Endothelial cell of umbilical vein (primary cell): ENCODE measurements at regions not wholly inside any gene's neighbourhood (a gene's known extent, or its start where the extent isn't known, plus 50 kb on each side); places are given as distances from the start of the nearest gene placed in this dataset.

ENCODE experiments used
- BruUV-seq: library from RNA; stranded (reverse); fragments of 400-500 nt; replicated peaks from 2 replicates; lab custom pipeline; 2021; lab: Mats Ljungman, UMichigan
- CTCF ChIA-PET: fragments of 300-600, 350-600 bp; sonication (Branson Sonifier 250); formaldehyde crosslinking; loops from one replicate; lab custom pipeline; 2021; ENCODE audit warnings: antibody characterized with exemption, inconsistent platforms; lab: Charles Lee
- POLR2A ChIA-PET: fragments of 300-600, 350-600 bp; sonication (Branson Sonifier 250); formaldehyde crosslinking; loops from one replicate; lab custom pipeline; 2021; ENCODE audit warnings: antibody characterized with exemption, inconsistent platforms; lab: Charles Lee
- DNase-seq: peaks from one replicate; pipeline ENCODE4 v3.0.0-alpha.2; 2011; ENCODE audit warnings: low read depth, low spot score
- FAIRE-seq: peaks from 2 replicates; lab custom pipeline; 2011; peaks lifted over from hg19 to GRCh38; lab: Jason Lieb, UNC
- H2AFZ ChIP-seq: 2 replicates; pipeline ENCODE4 v1.6.0; 2012; ENCODE audit warnings: low read depth, low read length, control low read depth, inconsistent platforms
- H3K27ac ChIP-seq: 2 replicates; pipeline ENCODE4 v1.5.1; 2011; ENCODE audit warnings: low read depth, mild to moderate bottlenecking, control low read depth, low read length, moderate library complexity; ENCODE audit not compliant: insufficient read depth
- H3K27me3 ChIP-seq, 2 experiments: 2 replicates each; pipeline versions ENCODE4 v1.6.0 to v1.6.1; 2011; ENCODE audit warnings: low read length in 2 of 2, mixed read lengths in 1 of 2; ENCODE audit not compliant: control insufficient read depth in 2 of 2, insufficient read depth in 2 of 2
- H3K36me3 ChIP-seq, 2 experiments: 2 replicates in 1 of 2; 3 replicates in 1 of 2; pipeline ENCODE4 v1.5.1; 2011; ENCODE audit warnings: low read length in 2 of 2, mild to moderate bottlenecking in 1 of 2, moderate library complexity in 1 of 2; ENCODE audit not compliant: control insufficient read depth in 2 of 2, insufficient read depth in 2 of 2; ENCODE audit errors: extremely low read depth in 1 of 2
- H3K4me1 ChIP-seq: 3 replicates; pipeline ENCODE4 v1.5.1; 2011; ENCODE audit warnings: mild to moderate bottlenecking, low read length; ENCODE audit not compliant: control insufficient read depth, insufficient read depth; ENCODE audit errors: extremely low read depth
- H3K4me2 ChIP-seq: 2 replicates; pipeline ENCODE4 v1.6.1; 2011; ENCODE audit warnings: low read length, control low read depth, mixed read lengths; ENCODE audit not compliant: insufficient read depth
- H3K4me3 ChIP-seq, 3 experiments: fragments of 200-600 bp in 1 of 3; sonication (generic), shearing (Covaris generic) in 1 of 3; replicated peaks in 1 of 3; 2 replicates each; pipeline ENCODE4 v1.5.1; 2011 to 2016; ENCODE audit warnings: control low read depth in 3 of 3, low read length in 3 of 3, mild to moderate bottlenecking in 2 of 3, inconsistent platforms in 1 of 3, low read depth in 1 of 3, moderate library complexity in 1 of 3; ENCODE audit not compliant: insufficient read depth in 1 of 3
- H3K79me2 ChIP-seq: 2 replicates; pipeline ENCODE4 v1.6.0; 2012; ENCODE audit warnings: low read length, inconsistent platforms; ENCODE audit not compliant: control insufficient read depth, insufficient read depth
- H3K9ac ChIP-seq: replicated peaks from 2 replicates; pipeline ENCODE3; 2011; ENCODE audit warnings: low read length, control low read depth; ENCODE audit not compliant: insufficient read depth; ENCODE audit errors: extremely low read depth
- H3K9me1 ChIP-seq: replicated peaks from 3 replicates; pipeline ENCODE4 v1.6.0; 2011; ENCODE audit warnings: mild to moderate bottlenecking, low read length; ENCODE audit not compliant: control insufficient read depth, insufficient read depth; ENCODE audit errors: extremely low read depth
- H3K9me3 ChIP-seq: replicated peaks from 2 replicates; pipeline ENCODE4 v1.5.1; 2012; ENCODE audit warnings: low read length, inconsistent platforms; ENCODE audit not compliant: control insufficient read depth, insufficient read depth
- H4K20me1 ChIP-seq: replicated peaks from 2 replicates; pipeline ENCODE3; 2011; ENCODE audit warnings: mild to moderate bottlenecking, low read length; ENCODE audit not compliant: control insufficient read depth, insufficient read depth; ENCODE audit errors: extremely low read depth
- EZH2 ChIP-seq: IDR thresholded peaks from 2 replicates; pipeline ENCODE4 v1.6.1; 2012; ENCODE audit warnings: borderline replicate concordance, low read depth, mild to moderate bottlenecking, moderate library complexity, low read length, inconsistent platforms; ENCODE audit not compliant: severe bottlenecking
- FOS ChIP-seq: IDR thresholded peaks from 2 replicates; pipeline ENCODE4 v1.6.1; 2011; ENCODE audit warnings: mild to moderate bottlenecking, low read length, moderate library complexity, borderline replicate concordance; ENCODE audit not compliant: insufficient read depth
- GATA2 ChIP-seq: IDR thresholded peaks from 2 replicates; pipeline ENCODE4 v1.7.0; 2011; ENCODE audit warnings: low read depth, mild to moderate bottlenecking, moderate library complexity, mixed read lengths, low read length; ENCODE audit not compliant: insufficient read length, insufficient read depth
- JUN ChIP-seq: IDR thresholded peaks from 2 replicates; pipeline ENCODE4 v1.6.1; 2011; ENCODE audit warnings: borderline replicate concordance, low read depth; ENCODE audit not compliant: insufficient read length, insufficient read depth
- MAX ChIP-seq: IDR thresholded peaks from 2 replicates; pipeline ENCODE4 v1.6.1; 2011; ENCODE audit not compliant: insufficient read depth, insufficient read length
- MYC ChIP-seq: IDR thresholded peaks from one replicate; pipeline ENCODE4 v1.6.1; 2011; ENCODE audit warnings: mild to moderate bottlenecking, low read depth, low read length
- POLR2A ChIP-seq: IDR thresholded peaks from 2 replicates; pipeline ENCODE4 v1.6.1; 2012; ENCODE audit warnings: low read depth, mild to moderate bottlenecking, control low read depth, low read length
- POLR2AphosphoS5 ChIP-seq: IDR thresholded peaks from 2 replicates; pipeline ENCODE4 v1.6.1; 2012; ENCODE audit warnings: low read depth, mild to moderate bottlenecking, control low read depth, low read length, moderate library complexity; ENCODE audit not compliant: insufficient read depth
- dilution Hi-C: fragments of 300-500 bp; cut with MboI; formaldehyde crosslinking; loops from one replicate; pipeline ENCODE4 v1.15.0; 2019; ENCODE audit warnings: low sequenced_read_pairs; ENCODE audit not compliant: extremely low pct_ligation_motif_present
- intact Hi-C: fragments of 100-400 bp; cut with micrococcal nuclease; formaldehyde crosslinking; loops from one replicate; pipeline ENCODE4 v1.10.0; 2022
- TF ChIP-seq, protein P1 (sequence below), 2 donors: IDR thresholded peaks; 1 replicate in 1 of 2; 2 replicates in 1 of 2; pipeline ENCODE4 v1.5.1; 2011; ENCODE audit warnings: low read length in 2 of 2, mild to moderate bottlenecking in 2 of 2, moderate library complexity in 2 of 2, control low read depth in 1 of 2, inconsistent platforms in 1 of 2, low read depth in 1 of 2; ENCODE audit not compliant: insufficient read depth in 1 of 2; ENCODE audit errors: extremely low read depth in 1 of 2

- ChIA-PET POLR2A (no interaction called here), CTCF (no interaction called here)
- Histone ChIP-seq H3K4me1 (no peaks in the 10 kb centered on the region), H3K9me3 (no peaks in the 10 kb centered on the region), H3K79me2 (no peaks in the 10 kb centered on the region), H3K36me3 (no peaks in the 10 kb centered on the region), H3K9ac (no peak overlapping the region), H3K4me3 (no peak overlapping the region), H3K4me2 (no peak overlapping the region), H4K20me1 (no peaks in the 10 kb centered on the region), H2AFZ (no peak overlapping the region), H3K27ac (no peak overlapping the region), H3K9me1 (no peaks in the 10 kb centered on the region), H3K27me3 (no peaks in the 10 kb centered on the region)
- DNase-seq: no peak
- TF ChIP-seq EZH2 (no peak), GATA2 (no peak), FOS (no peak), JUN (no peak), POLR2AphosphoS5 (no peak)
- no peak for FAIRE-seq
- dilution Hi-C loops: no loop called here
- intact Hi-C loops: no loop called here
- no TSS peak for BruUV-seq
Measured at GRCh38 chr12:23004473-23005020, 379.6 kb downstream of the ETNK1 start.

- no peak overlapping the region for H3K27ac ChIP-seq
- no peak for FAIRE-seq
- no peak overlapping the region for H3K4me3 ChIP-seq
- H3K79me2 ChIP-seq: no peaks in the 10 kb centered on the region
- H3K27me3 ChIP-seq: no peaks in the 10 kb centered on the region
- intact Hi-C loops: no loop called here
- dilution Hi-C loops: no loop called here
- no peaks in the 10 kb centered on the region for H3K36me3 ChIP-seq
- H3K4me2 ChIP-seq: no peak overlapping the region
- no peaks in the 10 kb centered on the region for H3K9me1 ChIP-seq
- no peaks in the 10 kb centered on the region for H4K20me1 ChIP-seq
- H3K4me1 ChIP-seq: no peaks in the 10 kb centered on the region
- no TSS peak for BruUV-seq
- H3K9me3 ChIP-seq: no peaks in the 10 kb centered on the region
- DNase-seq: no peak
- H2AFZ ChIP-seq: no peak overlapping the region
- no peak overlapping the region for H3K9ac ChIP-seq
- TF ChIP-seq EZH2 (no peak), GATA2 (no peak), FOS (no peak), POLR2A (no peak), MYC (no peak), JUN (no peak), MAX (no peak), POLR2AphosphoS5 (no peak)
- TF ChIP-seq, protein P1, sequence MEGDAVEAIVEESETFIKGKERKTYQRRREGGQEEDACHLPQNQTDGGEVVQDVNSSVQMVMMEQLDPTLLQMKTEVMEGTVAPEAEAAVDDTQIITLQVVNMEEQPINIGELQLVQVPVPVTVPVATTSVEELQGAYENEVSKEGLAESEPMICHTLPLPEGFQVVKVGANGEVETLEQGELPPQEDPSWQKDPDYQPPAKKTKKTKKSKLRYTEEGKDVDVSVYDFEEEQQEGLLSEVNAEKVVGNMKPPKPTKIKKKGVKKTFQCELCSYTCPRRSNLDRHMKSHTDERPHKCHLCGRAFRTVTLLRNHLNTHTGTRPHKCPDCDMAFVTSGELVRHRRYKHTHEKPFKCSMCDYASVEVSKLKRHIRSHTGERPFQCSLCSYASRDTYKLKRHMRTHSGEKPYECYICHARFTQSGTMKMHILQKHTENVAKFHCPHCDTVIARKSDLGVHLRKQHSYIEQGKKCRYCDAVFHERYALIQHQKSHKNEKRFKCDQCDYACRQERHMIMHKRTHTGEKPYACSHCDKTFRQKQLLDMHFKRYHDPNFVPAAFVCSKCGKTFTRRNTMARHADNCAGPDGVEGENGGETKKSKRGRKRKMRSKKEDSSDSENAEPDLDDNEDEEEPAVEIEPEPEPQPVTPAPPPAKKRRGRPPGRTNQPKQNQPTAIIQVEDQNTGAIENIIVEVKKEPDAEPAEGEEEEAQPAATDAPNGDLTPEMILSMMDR (IDR thresholded peaks at IDR 0.05; ENCODE audit: extremely low read depth in 1 of 2, insufficient read depth in 1 of 2, low read depth in 1 of 2, low read length in 2 of 2): no peak
- ChIA-PET CTCF (no interaction called here), POLR2A (no interaction called here)
Measured at GRCh38 chr12:23005387-23005786, 380.4 kb downstream of the ETNK1 start.
